Posterior vena cava (tissue), 2 donors: ENCODE measurements at regions not wholly inside any gene's neighbourhood (a gene's known extent, or its start where the extent isn't known, plus 50 kb on each side); places are given as distances from the start of the nearest gene placed in this dataset.
"Not testable (repeated sequence)": the region's sequence is repeated elsewhere in the genome, so short reads cannot be mapped to it uniquely, and the experiment has no call there.

Experiments
- DNase-seq: peaks from one replicate; pipeline ENCODE4 v3.0.0-alpha.2; 2020; ENCODE audit warnings: low spot score
- intact Hi-C, 2 donors: fragments of 100-400 bp; cut with DNase I; formaldehyde crosslinking; loops; one replicate each; pipeline versions ENCODE4 v1.14.1 to v1.14.2; 2022 to 2023
- donor health status: DM: yes; HTN: yes; CAD: no.
- donor health status: DM: yes; HTN: yes; CAD: no.

DNA sequence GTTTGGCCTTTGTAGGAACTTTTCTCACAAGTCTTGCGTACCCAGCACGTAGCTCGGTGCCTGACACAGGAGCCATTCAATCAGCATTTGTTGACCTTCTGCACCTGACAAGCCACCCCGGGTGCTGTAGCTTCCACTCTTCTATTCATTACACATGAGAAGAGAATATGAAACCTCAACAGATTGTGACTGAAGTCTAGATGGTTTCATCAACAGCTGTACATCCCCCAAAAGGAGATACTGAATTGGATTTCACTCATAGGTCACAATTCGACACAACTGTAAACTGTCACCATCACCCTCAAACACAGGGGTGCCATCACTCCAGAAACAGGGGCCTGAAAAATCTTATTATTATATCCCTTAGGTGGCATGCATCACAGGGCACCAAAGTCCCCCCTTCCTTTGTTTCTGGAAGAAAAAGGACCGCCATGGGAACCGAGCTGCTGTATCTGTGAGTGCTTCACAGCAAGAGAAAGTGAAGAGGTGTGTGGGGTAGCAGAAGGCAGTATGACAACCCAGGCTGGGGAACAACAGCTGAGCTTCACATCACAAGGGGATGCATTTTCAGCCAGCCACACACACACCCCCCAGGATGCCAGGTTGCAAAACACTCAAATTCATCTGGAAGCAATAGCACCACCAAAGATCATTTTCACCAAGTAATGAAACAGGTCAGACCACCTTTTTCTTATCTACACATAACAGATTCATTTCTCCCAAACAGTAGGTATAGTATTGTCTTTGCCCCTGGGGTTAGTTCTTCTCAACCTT, 225.7 kb downstream of the TOMM20 start:
- DNase-seq: peak; percentile 24
- intact Hi-C loops: no loop called here

DNA sequence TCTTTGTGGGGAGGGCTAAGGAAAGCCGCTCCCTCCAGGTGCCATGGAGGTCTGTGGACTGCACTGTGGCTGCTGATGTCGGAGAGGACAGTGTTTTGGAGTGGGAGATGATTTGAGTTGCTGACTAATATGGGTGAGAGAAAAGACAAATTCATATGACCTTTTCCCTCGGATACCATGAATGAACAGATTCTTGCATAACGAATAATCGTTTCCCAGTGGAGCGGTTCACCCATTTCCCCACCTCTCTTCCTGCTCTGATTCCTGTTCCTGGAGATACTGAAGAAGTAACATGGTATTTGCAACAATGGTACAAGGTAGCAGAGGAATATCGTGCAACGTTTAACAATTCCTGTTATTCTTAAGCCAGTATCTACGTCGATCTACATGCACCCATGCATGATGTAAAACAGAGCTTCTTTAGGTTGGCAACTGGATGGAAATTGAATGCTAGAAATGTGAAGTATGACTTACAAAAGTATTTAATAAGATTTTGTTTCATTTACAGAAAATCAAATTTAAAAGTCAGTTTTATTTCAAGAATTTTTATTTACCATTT, 227.1 kb downstream of the TOMM20 start:
- DNase-seq: no peak
- intact Hi-C loops: no loop called here

GRCh38 chr1:234900595-234900994, 228.0 kb downstream of the TOMM20 start:
- peak; percentile 30 for DNase-seq
- intact Hi-C loops: no loop called here

DNA sequence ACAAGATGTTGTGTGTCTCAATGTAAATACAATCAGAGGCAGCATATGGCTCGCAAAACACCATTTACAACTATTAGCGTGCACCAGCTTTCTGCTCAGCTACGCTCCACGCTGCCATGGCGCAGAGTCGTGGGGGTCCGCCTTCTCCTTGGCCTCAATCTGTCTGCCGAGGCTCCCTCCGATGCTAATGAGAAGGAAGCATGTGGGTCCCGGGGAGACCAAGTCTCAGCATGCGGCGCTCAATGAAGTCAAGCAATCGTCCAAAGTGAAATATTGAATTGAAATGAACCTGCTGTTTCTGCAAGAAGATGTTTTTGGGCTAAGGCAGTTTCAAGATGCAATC, 228.9 kb downstream of the TOMM20 start:
- intact Hi-C loops: no loop called here

DNA sequence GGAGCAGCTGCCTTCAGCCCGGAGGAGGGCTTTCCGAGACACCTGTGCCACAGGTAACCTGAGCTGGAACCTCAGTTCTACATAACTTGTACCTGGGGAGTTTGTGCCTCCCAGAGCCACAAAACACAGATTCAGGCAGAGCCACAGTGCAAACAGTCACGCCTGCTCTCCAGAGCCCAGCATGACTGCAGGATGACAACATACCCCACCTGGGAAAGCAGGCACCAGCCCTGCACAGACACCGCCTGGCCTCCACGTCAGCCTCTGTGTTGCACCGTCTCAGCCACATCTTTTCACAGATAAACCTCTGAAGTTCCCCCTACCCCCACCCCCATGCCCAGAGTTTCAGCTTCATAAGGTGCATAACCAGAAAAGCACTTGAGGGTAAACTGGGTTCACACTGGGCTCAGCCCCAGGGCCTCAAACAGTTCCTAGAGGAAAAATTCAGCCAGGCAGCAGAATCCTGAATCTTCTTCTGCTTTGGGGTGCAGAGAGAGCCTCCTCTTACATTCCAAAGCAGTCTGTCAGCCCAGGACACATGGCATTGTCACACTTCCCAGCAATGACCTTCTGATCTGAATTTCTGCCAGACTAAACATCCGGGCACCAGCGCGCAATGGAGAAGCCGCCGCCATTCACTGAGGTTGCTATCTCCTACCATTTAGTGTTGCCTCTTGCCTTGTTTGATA, 229.5 kb downstream of the TOMM20 start:
- DNase-seq: no peak
- intact Hi-C loops: no loop called here

More for the DNA sequence above, 228.9 kb downstream of the TOMM20 start:
- no peak for DNase-seq

GRCh38 chr1:234898455-234899033, 230.1 kb downstream of the TOMM20 start:
- DNase-seq: peak; percentile 19
- intact Hi-C loops: no loop called here

GRCh38 chr1:234897754-234898454, 230.7 kb downstream of the TOMM20 start:
- peak; percentile 45 for DNase-seq

GRCh38 chr1:234897390-234897749, 231.3 kb downstream of the TOMM20 start:
- intact Hi-C loops: no loop called here
- peak; percentile 13 for DNase-seq

More at GRCh38 chr1:234897754-234898454, 230.7 kb downstream of the TOMM20 start:
- intact Hi-C loops: no loop called here

- no peak for DNase-seq
- intact Hi-C loops: no loop called here
These were observed 231.9 kb downstream of the TOMM20 start for GRCh38 chr1:234896477-234897389.

DNA sequence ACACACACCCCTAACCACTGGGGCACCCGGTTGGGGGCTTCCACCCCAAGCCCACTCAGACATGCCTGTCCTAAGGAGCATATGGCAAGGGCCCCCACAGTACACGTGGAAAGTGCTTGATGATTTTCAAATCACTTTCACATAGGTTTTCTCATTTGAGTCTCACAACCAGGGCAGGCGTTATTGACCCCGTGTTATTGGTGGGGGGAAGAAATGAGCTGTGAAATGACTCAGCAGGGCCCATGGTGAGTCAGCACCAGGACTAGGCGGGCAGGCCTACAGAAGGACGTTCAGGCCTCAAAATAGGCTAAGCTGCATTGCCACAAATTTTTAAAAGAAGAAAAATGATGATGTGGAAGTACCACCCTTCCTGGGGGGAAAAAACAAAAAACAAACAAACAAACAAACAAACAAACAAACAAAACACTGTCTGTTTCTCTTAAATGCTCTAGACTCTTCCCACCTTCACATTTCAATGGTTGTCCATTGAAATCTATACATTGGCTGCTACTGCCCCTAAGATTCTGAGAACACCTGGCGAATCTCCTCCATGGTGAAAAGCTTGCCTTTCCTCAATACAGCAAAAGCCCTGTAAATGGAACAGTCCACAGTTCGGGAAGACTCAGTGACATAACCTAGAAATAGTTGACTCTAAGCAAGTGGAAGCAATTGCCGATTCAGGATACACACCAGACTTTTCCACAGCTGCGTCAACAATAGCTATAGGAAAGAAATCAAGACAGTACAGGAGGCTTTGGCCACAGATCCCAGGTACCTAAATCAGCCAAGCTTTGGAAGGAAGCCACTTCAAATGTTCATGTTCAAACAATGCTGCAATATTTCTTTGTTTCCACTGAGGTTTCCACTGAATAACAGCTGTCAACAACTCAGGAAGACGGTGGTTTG, 234.7 kb downstream of the TOMM20 start:
- intact Hi-C loops: no loop called here
- no peak for DNase-seq

DNA sequence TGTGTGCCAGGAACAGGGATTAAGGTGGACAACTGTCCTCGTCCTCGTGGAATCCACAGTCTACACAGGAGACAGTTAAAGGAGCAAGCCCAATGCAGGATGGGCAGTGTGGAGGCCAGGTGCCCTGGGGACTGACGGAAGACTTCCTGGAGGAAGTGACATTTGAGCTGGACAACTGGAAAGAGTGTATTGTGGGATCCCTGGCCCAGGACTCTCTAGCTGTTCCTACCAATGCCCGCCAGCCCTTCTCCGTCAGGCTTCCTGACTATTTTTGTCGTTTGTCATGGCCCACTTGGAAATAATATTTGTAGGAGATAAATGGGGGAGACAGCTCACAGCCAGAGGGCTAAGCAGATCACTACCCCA, 235.3 kb downstream of the TOMM20 start:
- intact Hi-C loops: no loop called here
- DNase-seq: no peak

- intact Hi-C loops: no loop called here
- DNase-seq: no peak
These were observed 236.0 kb downstream of the TOMM20 start for GRCh38 chr1:234892642-234893041.

DNA sequence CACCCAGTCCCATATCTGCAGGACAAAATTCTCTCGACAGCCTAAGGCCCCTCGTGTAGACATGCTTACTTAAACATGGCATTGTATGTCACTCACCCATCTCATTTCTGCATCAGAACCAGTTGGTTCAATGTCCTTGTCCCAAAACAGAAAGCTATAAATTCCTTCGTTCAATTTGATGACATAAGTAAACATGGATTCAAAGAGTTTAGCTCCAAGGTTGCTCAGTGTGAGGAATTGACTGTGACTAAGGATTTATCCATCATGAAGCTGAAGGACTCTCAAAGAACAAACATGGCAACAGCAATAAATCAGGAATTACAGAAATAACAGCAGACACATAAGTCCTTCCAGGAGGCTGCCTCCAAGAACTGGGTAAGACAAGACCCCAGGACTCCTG, 237.2 kb downstream of the TOMM20 start:
- no peak for DNase-seq
- intact Hi-C loops: no loop called here

DNA sequence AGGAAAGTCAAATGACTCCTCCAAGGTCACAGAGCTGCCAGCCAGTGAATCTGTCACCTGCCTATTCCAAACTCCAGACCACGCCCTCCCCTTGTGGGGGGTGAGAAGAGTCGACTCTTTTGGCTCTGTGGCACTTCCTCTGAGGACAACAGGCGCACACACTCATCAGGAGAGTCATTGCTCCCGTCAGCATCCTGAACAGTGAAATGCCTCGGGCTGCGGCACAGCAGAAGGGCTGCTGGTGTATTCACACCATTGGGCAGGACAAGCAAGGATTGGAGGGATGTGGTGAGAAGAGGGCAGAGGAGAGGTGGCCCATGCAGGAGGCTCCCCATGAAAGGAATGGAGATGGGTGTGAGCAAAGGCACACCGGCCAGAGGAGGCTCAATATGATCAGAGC, 239.0 kb downstream of the TOMM20 start:
- intact Hi-C loops: no loop called here
- DNase-seq: no peak

DNA sequence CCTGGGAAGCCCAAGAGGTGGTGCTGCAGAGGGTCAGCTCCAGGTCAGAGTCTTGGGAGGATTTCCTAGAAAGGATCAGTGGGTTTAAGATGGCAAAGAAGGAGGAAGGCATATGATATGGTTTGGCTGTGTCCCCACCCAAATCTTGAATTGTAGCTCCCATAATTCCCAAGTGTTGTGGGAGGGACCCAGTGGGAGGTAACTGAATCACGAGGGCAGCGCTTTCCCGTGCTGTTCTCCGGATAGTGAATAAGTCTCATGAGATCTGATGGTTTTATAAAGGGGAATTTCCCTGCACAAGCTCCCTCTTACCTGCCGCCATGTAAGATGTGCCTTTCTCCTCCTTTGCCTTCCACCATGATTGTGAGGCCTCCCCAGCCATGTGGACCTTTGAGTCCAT, 240.4 kb downstream of the TOMM20 start:
- DNase-seq, intact Hi-C loops: not testable (repeated sequence)

DNA sequence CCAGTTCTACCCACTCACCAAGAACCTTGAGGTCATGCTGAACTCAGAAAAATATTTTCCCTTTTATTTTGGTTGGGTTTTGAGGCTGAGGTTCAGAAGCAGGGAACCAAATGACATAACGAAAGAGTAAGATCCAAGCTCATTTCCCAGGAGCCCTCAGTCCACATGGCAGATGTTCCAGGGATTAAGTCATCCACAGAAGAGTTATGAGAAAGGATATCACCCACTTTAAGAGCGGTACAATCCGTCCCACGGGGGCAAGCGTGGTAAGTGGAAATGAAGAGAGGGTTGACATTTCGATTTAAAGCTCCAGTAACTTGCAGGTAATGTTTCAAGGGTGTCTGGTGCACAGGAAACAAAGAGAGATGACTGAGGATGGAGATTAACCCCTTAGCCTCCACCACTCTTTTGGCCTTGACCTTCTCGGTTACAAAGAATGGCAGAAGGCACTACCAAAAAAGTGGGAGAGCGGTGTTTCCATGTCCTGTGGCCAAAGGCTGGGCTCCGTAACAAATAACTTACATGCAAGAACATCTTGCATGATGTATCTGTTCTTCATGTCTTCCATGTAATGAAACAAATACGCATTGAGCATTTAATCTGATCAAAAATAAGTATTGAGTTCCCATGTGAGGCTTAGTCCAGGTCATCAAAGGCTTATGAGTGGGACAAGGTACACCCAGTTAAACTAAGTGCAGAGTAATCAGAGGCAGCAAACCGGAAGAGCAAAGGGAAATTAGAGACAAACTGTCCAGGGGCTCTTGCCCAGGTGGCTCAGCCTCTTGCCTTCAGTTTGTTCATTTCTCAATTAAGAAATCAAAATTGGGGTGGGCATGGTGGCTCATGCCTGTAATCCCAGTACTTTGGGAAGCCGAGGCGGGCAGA, 241.4 kb downstream of the TOMM20 start:
- intact Hi-C loops: no loop called here

More for the DNA sequence above, 241.4 kb downstream of the TOMM20 start:
- no peak for DNase-seq
